ENCODE measurements at regions not wholly inside any gene's neighbourhood (a gene's known extent, or its start where the extent isn't known, plus 50 kb on each side); places are given as distances from the start of the nearest gene placed in this dataset.

GRCh38 chr15:66921319-66921915, 144.0 kb upstream of the SMAD3 start:
- no peak overlapping the region for H3K4me3 ChIP-seq (ENCODE audit: low read length)
- H3K27me3 ChIP-seq (ENCODE audit: control insufficient read depth, insufficient read depth, low read length) = no peaks in the 10 kb centered on the region
- WGBS (ENCODE audit: insufficient coverage, low lambda C conversion rate) = no CpG with 5 or more reads among the region's 6 CpGs
- no peaks in the 10 kb centered on the region for H3K4me1 ChIP-seq (ENCODE audit: control insufficient read depth, insufficient read depth, low read length)
- H3K36me3 ChIP-seq (ENCODE audit: control insufficient read depth, insufficient read depth, low read length) = no peaks in the 10 kb centered on the region
- H3K27ac ChIP-seq (ENCODE audit: low read length) = no peak overlapping the region
- H3K9me3 ChIP-seq (ENCODE audit: control insufficient read depth, low read depth, low read length) = no peaks in the 10 kb centered on the region
- no peak for DNase-seq

DNA sequence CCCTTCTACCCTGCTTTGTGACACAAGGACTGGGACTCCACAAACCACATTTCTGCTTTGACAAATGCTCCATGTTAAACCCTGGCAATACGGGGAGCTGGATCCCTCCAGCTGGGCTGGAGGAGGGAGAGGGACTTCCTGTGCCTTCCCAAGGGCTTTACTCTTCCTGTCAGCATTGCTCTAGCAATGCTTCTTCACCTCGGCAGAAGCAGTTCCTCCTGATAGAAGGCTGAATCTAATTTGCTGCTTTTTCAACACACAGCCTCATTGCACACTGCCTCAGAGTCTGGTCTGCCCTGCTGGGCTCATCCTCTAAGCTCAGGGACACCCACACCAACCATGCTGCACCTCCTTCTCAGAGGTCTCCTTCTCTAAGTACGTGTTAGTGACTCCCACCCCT, 142.8 kb upstream of the SMAD3 start:
- Histone ChIP-seq H3K27me3 (ENCODE audit: control insufficient read depth, insufficient read depth, low read length) (no peaks in the 10 kb centered on the region), H3K4me1 (ENCODE audit: control insufficient read depth, insufficient read depth, low read length) (no peaks in the 10 kb centered on the region), H3K4me3 (ENCODE audit: low read length) (no peak overlapping the region), H3K36me3 (ENCODE audit: control insufficient read depth, insufficient read depth, low read length) (no peaks in the 10 kb centered on the region), H3K9me3 (ENCODE audit: control insufficient read depth, low read depth, low read length) (no peaks in the 10 kb centered on the region), H3K27ac (ENCODE audit: low read length) (no peak overlapping the region)
- DNase-seq = no peak
- WGBS (ENCODE audit: insufficient coverage, low lambda C conversion rate) = no CpG with 5 or more reads among the region's 3 CpGs

DNA sequence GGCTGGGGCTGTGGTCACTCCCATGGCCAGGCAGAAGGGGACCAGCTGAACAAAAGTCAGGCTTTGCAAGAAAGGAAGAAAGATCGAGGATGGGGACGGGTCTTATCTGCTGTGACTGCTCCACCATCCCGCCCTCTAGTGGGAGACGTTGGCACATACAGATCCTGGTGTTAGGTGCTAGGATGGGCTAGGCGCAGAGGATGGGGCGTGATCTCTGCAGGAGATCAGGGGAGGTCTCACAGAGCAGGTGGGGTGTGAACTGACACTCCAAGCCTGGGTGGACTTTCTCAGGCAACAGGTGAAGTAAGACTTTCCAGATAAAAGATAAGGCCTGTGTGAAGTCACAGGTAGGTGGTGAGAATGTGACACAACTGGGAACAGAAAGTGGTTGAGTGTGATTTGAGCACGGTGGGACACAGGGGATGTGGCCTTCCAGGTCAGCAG, 141.9 kb upstream of the SMAD3 start:
- Histone ChIP-seq H3K4me3 (ENCODE audit: low read length) (no peak overlapping the region), H3K9me3 (ENCODE audit: control insufficient read depth, low read depth, low read length) (no peaks in the 10 kb centered on the region), H3K27ac (ENCODE audit: low read length) (no peak overlapping the region), H3K36me3 (ENCODE audit: control insufficient read depth, insufficient read depth, low read length) (no peaks in the 10 kb centered on the region), H3K27me3 (ENCODE audit: control insufficient read depth, insufficient read depth, low read length) (no peaks in the 10 kb centered on the region), H3K4me1 (ENCODE audit: control insufficient read depth, insufficient read depth, low read length) (peaks cover 5% of the 10 kb centered on the region)
- DNase-seq = peak in 1 of 2 donors; percentile 41
- WGBS (ENCODE audit: insufficient coverage, low lambda C conversion rate) = no CpG with 5 or more reads among the region's 7 CpGs

DNA sequence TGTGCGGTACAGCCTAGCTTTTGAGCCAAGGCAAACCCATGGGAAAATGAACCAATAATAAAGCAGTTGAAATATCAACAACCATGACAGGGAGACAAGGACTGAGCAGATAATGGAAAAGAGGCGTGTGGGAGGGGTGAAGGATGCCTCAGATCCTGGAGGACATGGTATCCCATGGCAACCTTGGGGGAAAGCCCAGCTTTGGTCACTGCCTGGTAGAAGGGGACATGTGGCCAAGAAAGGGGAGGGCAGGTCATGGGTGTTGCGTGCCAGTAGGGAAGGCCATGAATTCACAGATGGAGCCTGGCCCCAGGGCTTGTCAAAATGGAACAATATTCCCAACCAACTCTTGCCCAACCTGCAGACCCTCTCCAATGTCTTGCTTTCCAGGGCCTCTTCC, 140.5 kb upstream of the SMAD3 start:
- WGBS (ENCODE audit: insufficient coverage, low lambda C conversion rate) = no CpG with 5 or more reads among the region's 3 CpGs
- DNase-seq = no peak

GRCh38 chr15:66925721-66926120, 139.7 kb upstream of the SMAD3 start:
- no peak for DNase-seq
- H3K9me3 ChIP-seq (ENCODE audit: control insufficient read depth, low read depth, low read length) = no peaks in the 10 kb centered on the region
- H3K27ac ChIP-seq (ENCODE audit: low read length) = no peak overlapping the region
- H3K27me3 ChIP-seq (ENCODE audit: control insufficient read depth, insufficient read depth, low read length) = no peaks in the 10 kb centered on the region
- no peak overlapping the region for H3K4me3 ChIP-seq (ENCODE audit: low read length)
- no peaks in the 10 kb centered on the region for H3K36me3 ChIP-seq (ENCODE audit: control insufficient read depth, insufficient read depth, low read length)
- 100% methylated on average over 2 of the region's 4 CpGs for WGBS (ENCODE audit: insufficient coverage, low lambda C conversion rate)
- H3K4me1 ChIP-seq (ENCODE audit: control insufficient read depth, insufficient read depth, low read length) = peaks cover 19% of the 10 kb centered on the region

More for the DNA sequence above, 140.5 kb upstream of the SMAD3 start:
- H3K27ac ChIP-seq (ENCODE audit: low read length) = no peak overlapping the region
- H3K27me3 ChIP-seq (ENCODE audit: control insufficient read depth, insufficient read depth, low read length) = no peaks in the 10 kb centered on the region
- no peaks in the 10 kb centered on the region for H3K36me3 ChIP-seq (ENCODE audit: control insufficient read depth, insufficient read depth, low read length)
- H3K4me1 ChIP-seq (ENCODE audit: control insufficient read depth, insufficient read depth, low read length) = peaks cover 11% of the 10 kb centered on the region
- H3K4me3 ChIP-seq (ENCODE audit: low read length) = no peak overlapping the region
- H3K9me3 ChIP-seq (ENCODE audit: control insufficient read depth, low read depth, low read length) = no peaks in the 10 kb centered on the region

- no peak for DNase-seq
- no peak overlapping the region for H3K4me3 ChIP-seq (ENCODE audit: low read length)
- no peaks in the 10 kb centered on the region for H3K9me3 ChIP-seq (ENCODE audit: control insufficient read depth, low read depth, low read length)
- WGBS (ENCODE audit: insufficient coverage, low lambda C conversion rate) = no CpG with 5 or more reads among the region's 4 CpGs
- H3K27ac ChIP-seq (ENCODE audit: low read length) = no peak overlapping the region
- H3K4me1 ChIP-seq (ENCODE audit: control insufficient read depth, insufficient read depth, low read length) = peaks cover 31% of the 10 kb centered on the region
- no peaks in the 10 kb centered on the region for H3K36me3 ChIP-seq (ENCODE audit: control insufficient read depth, insufficient read depth, low read length)
- no peaks in the 10 kb centered on the region for H3K27me3 ChIP-seq (ENCODE audit: control insufficient read depth, insufficient read depth, low read length)
These were observed 138.0 kb upstream of the SMAD3 start for GRCh38 chr15:66927201-66928077.

DNA sequence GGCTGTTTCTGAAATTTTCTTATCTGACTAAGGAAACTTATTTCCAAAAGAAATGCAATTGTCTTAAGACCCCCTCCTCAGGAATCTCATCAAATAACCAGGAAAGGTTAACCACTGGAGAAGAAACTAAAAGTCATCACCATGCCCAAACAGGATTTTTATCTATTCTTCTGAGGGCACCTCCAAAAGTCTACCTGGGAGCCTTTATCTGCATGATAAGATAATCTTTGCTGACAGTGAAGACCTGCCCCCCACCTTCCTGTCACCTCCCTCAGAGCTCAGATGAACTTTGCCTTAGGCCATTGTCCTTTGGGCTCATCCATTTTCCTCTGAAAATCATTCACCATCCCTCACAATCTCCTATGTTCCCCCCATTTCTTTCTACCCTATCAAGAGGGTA, 137.3 kb upstream of the SMAD3 start:
- Histone ChIP-seq H3K27me3 (ENCODE audit: control insufficient read depth, insufficient read depth, low read length) (no peaks in the 10 kb centered on the region), H3K4me3 (ENCODE audit: low read length) (no peak overlapping the region), H3K4me1 (ENCODE audit: control insufficient read depth, insufficient read depth, low read length) (peaks cover 33% of the 10 kb centered on the region), H3K27ac (ENCODE audit: low read length) (no peak overlapping the region), H3K9me3 (ENCODE audit: control insufficient read depth, low read depth, low read length) (no peaks in the 10 kb centered on the region), H3K36me3 (ENCODE audit: control insufficient read depth, insufficient read depth, low read length) (no peaks in the 10 kb centered on the region)
- no peak for DNase-seq

DNA sequence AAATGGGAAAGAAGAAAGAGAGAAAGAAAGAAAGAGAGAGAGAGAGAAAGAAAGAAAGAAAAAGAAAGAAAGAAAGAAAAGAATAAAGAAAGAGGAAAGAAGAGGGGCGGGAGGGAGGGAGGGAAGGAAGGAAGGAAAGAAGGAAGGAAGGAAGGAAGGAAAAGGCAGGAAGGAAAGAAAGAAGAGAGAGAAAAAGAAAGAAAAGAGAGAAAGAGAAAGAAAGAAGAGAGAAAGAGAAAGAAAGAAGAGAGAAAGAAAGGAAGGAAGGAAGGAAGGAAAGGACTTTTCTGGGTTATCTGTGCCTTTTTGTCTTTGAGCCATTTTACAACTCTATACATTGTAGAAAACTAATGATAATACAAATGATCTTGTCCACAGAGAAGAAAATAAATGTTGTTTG, 136.6 kb upstream of the SMAD3 start:
- Histone ChIP-seq H3K9me3 (ENCODE audit: control insufficient read depth, low read depth, low read length) (peaks cover under 1% of the 10 kb centered on the region), H3K27ac (ENCODE audit: low read length) (no peak overlapping the region), H3K4me3 (ENCODE audit: low read length) (no peak overlapping the region), H3K36me3 (ENCODE audit: control insufficient read depth, insufficient read depth, low read length) (no peaks in the 10 kb centered on the region), H3K27me3 (ENCODE audit: control insufficient read depth, insufficient read depth, low read length) (no peaks in the 10 kb centered on the region), H3K4me1 (ENCODE audit: control insufficient read depth, insufficient read depth, low read length) (peaks cover 33% of the 10 kb centered on the region)
- no peak for DNase-seq
- WGBS (ENCODE audit: insufficient coverage, low lambda C conversion rate) = 100% methylated on average over 1 of the region's 1 CpG

- no CpG with 5 or more reads among the region's 2 CpGs for WGBS (ENCODE audit: insufficient coverage, low lambda C conversion rate)
- H3K4me3 ChIP-seq (ENCODE audit: low read length) = no peak overlapping the region
- H3K27ac ChIP-seq (ENCODE audit: low read length) = no peak overlapping the region
- no peaks in the 10 kb centered on the region for H3K27me3 ChIP-seq (ENCODE audit: control insufficient read depth, insufficient read depth, low read length)
- peaks cover 33% of the 10 kb centered on the region for H3K4me1 ChIP-seq (ENCODE audit: control insufficient read depth, insufficient read depth, low read length)
- H3K36me3 ChIP-seq (ENCODE audit: control insufficient read depth, insufficient read depth, low read length) = no peaks in the 10 kb centered on the region
- H3K9me3 ChIP-seq (ENCODE audit: control insufficient read depth, low read depth, low read length) = peaks cover 5% of the 10 kb centered on the region
- peak in 1 of 2 donors; percentile 48 for DNase-seq
These were observed 135.5 kb upstream of the SMAD3 start for GRCh38 chr15:66929843-66930402.

DNA sequence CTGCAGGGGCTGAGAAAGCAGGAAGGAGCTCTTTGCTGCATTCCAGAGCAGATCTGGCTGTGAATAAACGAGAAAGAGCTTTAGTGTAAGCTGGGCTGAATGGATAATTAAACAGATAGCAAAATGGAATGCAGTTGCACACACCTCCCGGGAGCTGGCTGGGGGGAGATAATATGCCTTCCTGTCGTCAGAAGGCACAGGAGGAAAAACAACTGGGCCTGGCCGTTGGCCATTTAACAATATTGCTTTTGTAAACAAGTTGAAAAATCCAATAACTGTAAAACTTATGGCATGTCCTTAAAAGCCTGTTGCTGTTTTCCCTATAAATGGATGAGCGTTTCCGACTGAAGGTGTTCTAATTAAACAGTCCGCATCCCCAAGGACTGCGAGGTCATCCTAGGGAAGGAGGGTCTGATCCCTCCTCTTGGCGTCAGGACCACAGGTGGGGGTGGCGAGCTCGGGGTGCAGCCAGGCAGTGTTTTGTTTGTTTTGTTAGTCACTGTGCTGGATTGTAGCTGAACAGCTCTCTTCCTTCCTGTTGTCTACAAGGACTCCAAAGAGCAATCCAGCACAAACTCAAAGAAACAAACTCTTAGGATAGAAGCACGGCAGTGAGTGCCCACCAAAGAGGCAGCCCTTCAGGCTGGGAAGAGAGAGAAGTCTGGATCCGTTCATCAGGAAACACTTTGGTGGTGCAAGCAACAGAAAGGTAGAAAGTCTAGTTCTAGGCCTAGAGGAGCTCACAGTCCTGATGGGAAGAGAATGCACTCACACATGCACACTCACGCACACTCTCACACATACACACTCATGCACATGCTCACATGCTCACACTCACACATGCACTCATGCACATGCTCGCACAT, 133.4 kb upstream of the SMAD3 start:
- Histone ChIP-seq H3K4me1 (ENCODE audit: control insufficient read depth, insufficient read depth, low read length) (peaks cover 33% of the 10 kb centered on the region), H3K9me3 (ENCODE audit: control insufficient read depth, low read depth, low read length) (peaks cover 7% of the 10 kb centered on the region), H3K27me3 (ENCODE audit: control insufficient read depth, insufficient read depth, low read length) (no peaks in the 10 kb centered on the region), H3K27ac (ENCODE audit: low read length) (peak overlapping the region; percentile 49), H3K36me3 (ENCODE audit: control insufficient read depth, insufficient read depth, low read length) (no peaks in the 10 kb centered on the region), H3K4me3 (ENCODE audit: low read length) (no peak overlapping the region)
- no CpG with 5 or more reads among the region's 15 CpGs for WGBS (ENCODE audit: insufficient coverage, low lambda C conversion rate)
- DNase-seq = peak; percentile 43 to 71

All from large intestine (tissue), 3 donors.